Esophagus (tissue), 2 donors: ENCODE measurements at regions not wholly inside any gene's neighbourhood (a gene's known extent, or its start where the extent isn't known, plus 50 kb on each side); places are given as distances from the start of the nearest gene placed in this dataset.

ENCODE experiments used
- H3K27ac ChIP-seq, 2 donors: one replicate each; pipeline ENCODE4 v1.5.1; 2013; ENCODE audit warnings: low read depth in 2 of 2, mild to moderate bottlenecking in 2 of 2, inconsistent platforms in 1 of 2, low read length in 1 of 2, moderate library complexity in 1 of 2
- H3K27me3 ChIP-seq, 2 donors: one replicate each; pipeline ENCODE4 v1.6.1; 2013; ENCODE audit warnings: low read length in 2 of 2, control low read depth in 1 of 2, mild to moderate bottlenecking in 1 of 2; ENCODE audit not compliant: insufficient read depth in 2 of 2, control insufficient read depth in 1 of 2
- H3K36me3 ChIP-seq, 2 donors: one replicate each; pipeline ENCODE4 v1.6.1; 2013; ENCODE audit warnings: low read length in 1 of 2; ENCODE audit not compliant: control insufficient read depth in 2 of 2, insufficient read depth in 2 of 2
- H3K4me1 ChIP-seq, 2 donors: one replicate each; pipeline ENCODE4 v1.6.1; 2013; ENCODE audit warnings: low read length in 1 of 2; ENCODE audit not compliant: control insufficient read depth in 2 of 2, insufficient read depth in 2 of 2
- H3K4me3 ChIP-seq, 2 donors: one replicate each; pipeline ENCODE4 v1.5.1; 2013; ENCODE audit warnings: low read length in 2 of 2, mild to moderate bottlenecking in 2 of 2, low read depth in 1 of 2, moderate library complexity in 1 of 2
- H3K9me3 ChIP-seq, 2 donors: one replicate each; pipeline ENCODE4 v1.6.1; 2013; ENCODE audit warnings: mild to moderate bottlenecking in 2 of 2, low read depth in 1 of 2, low read length in 1 of 2, moderate library complexity in 1 of 2; ENCODE audit not compliant: control insufficient read depth in 2 of 2, insufficient read depth in 1 of 2
- WGBS, 2 donors: extraction: QIAGEN DNeasy Blood & Tissue Kit; methylation state at CpG; one replicate each; pipeline ENCODE4 v1.1.7; 2013; 5-methylcytosine and 5-hydroxymethylcytosine counted together
- donor health status: healthy with polysubstance abuse.
- donor health status: Bipolar disorder and iron deficiency.

DNA sequence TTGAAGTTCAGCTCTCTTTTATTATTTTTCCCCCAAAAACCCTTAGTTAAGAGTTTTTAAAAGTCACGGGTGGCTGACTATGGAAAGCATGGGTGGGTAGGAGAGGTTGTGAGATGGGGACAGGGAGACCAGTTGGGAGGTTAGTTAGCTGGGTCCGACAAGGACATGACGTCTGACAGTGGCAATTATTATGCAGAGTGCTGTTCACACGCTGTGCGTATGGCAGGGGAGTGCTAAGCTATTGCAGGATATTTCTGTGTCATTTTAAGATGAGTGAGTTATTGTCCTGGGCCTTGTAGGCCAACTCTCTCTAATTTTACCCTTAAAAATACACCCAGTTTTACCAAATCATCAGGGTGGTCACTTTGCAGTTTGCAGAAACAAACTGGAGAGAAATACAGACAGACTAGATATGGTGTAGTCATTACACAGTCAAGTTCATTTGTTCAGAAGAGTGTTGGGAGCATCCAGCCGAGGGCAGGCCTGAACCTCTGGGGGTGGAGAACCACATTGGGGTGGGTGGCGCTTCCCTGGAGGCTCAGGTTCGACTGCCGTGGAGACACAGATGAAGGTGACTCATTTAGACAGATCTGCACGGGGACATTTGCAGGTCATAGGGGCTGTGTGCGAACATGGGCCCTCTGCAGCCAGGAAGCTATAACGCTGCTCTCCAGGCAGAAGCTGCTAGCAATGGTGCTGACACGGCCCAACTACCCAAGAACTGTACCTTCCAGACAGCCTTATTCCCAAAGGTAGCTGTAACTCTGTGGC is 307.6 kb downstream of the QKI start:
- 88 to 89% methylated on average over 13 of the region's 13 CpGs for WGBS, 2 donors
- Histone ChIP-seq H3K4me3 (no peak overlapping the region), H3K36me3 (no peaks in the 10 kb centered on the region), H3K27me3 (no peaks in the 10 kb centered on the region), H3K9me3 (peaks cover 0 to 2% of the 10 kb centered on the region in 2 donors), H3K4me1 (no peaks in the 10 kb centered on the region), H3K27ac (no peak overlapping the region)

- Histone ChIP-seq H3K4me3 (no peak overlapping the region), H3K4me1 (no peaks in the 10 kb centered on the region), H3K27me3 (no peaks in the 10 kb centered on the region), H3K9me3 (peaks cover 0 to 2% of the 10 kb centered on the region in 2 donors), H3K36me3 (no peaks in the 10 kb centered on the region), H3K27ac (no peak overlapping the region)
- 74 to 88% methylated on average over 1 of the region's 1 CpG for WGBS, 2 donors
Measured at GRCh38 chr6:163721435-163721834, 306.9 kb downstream of the QKI start.

GRCh38 chr6:163720460-163721235 is 306.1 kb downstream of the QKI start:
- no peaks in the 10 kb centered on the region for H3K4me1 ChIP-seq
- peaks cover 0 to 2% of the 10 kb centered on the region in 2 donors for H3K9me3 ChIP-seq
- no peak overlapping the region for H3K4me3 ChIP-seq
- 54 to 58% methylated on average over 4 of the region's 4 CpGs for WGBS, 2 donors
- H3K27ac ChIP-seq: no peak overlapping the region
- H3K36me3 ChIP-seq: no peaks in the 10 kb centered on the region
- no peaks in the 10 kb centered on the region for H3K27me3 ChIP-seq

GRCh38 chr6:163720005-163720404 is 305.5 kb downstream of the QKI start:
- Histone ChIP-seq H3K27me3 (no peaks in the 10 kb centered on the region), H3K27ac (no peak overlapping the region), H3K36me3 (no peaks in the 10 kb centered on the region), H3K9me3 (peaks cover 0 to 2% of the 10 kb centered on the region in 2 donors), H3K4me3 (no peak overlapping the region), H3K4me1 (no peaks in the 10 kb centered on the region)
- WGBS, 2 donors: 42 to 47% methylated on average over 5 of the region's 5 CpGs

DNA sequence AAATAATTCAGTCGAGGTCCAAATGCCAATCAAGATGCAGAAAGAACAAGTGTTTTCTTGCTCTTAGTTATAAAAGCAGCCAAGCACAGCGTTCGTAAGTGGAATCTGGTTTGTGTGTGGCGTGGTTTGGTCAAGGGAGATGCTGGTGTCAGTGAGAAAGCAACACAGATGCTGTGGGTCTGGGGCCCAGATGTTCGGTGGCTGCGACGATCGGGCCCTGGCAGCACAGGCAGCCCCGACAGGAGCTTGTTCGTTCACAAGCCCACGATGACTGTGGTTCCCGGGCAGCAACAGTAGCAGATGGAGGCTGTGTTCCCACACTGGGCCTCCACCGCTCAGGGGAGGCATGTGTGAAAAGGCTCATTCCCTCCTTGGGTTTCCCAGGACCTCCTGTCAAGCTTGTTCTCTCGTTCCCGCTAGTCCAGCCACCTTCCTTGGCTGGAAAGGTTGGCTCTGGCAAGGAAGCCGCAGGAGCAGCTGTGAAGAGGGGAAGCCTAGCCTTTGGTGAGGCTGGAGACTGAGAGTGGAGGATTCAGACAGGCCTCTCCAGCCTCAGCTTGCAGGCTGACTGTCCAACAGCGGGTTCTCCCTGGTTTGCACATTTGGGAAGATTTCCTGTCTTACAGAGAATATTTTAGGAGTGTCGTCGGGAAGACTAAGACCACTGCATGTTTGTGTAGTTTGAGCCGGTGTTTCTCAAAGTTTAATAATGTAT is 304.7 kb downstream of the QKI start:
- 77 to 80% methylated on average over 20 of the region's 20 CpGs for WGBS, 2 donors

GRCh38 chr6:163718537-163718936 is 304.0 kb downstream of the QKI start:
- H3K27me3 ChIP-seq: no peaks in the 10 kb centered on the region
- no peak overlapping the region for H3K4me3 ChIP-seq
- H3K36me3 ChIP-seq: no peaks in the 10 kb centered on the region
- H3K4me1 ChIP-seq: no peaks in the 10 kb centered on the region
- peaks cover 0 to 2% of the 10 kb centered on the region in 2 donors for H3K9me3 ChIP-seq
- WGBS, 2 donors: 87 to 91% methylated on average over 2 of the region's 2 CpGs
- no peak overlapping the region for H3K27ac ChIP-seq

More for the DNA sequence above, 304.7 kb downstream of the QKI start:
- no peaks in the 10 kb centered on the region for H3K4me1 ChIP-seq
- no peak overlapping the region for H3K27ac ChIP-seq
- no peaks in the 10 kb centered on the region for H3K27me3 ChIP-seq
- H3K9me3 ChIP-seq: peaks cover 0 to 2% of the 10 kb centered on the region in 2 donors
- no peaks in the 10 kb centered on the region for H3K36me3 ChIP-seq
- H3K4me3 ChIP-seq: no peak overlapping the region

- H3K9me3 ChIP-seq: peaks cover 0 to 2% of the 10 kb centered on the region in 2 donors
- 86 to 93% methylated on average over 9 of the region's 9 CpGs for WGBS, 2 donors
- no peaks in the 10 kb centered on the region for H3K27me3 ChIP-seq
- no peak overlapping the region for H3K4me3 ChIP-seq
- no peak overlapping the region for H3K27ac ChIP-seq
- no peaks in the 10 kb centered on the region for H3K36me3 ChIP-seq
- no peaks in the 10 kb centered on the region for H3K4me1 ChIP-seq
Measured at GRCh38 chr6:163717106-163717764, 302.7 kb downstream of the QKI start.

DNA sequence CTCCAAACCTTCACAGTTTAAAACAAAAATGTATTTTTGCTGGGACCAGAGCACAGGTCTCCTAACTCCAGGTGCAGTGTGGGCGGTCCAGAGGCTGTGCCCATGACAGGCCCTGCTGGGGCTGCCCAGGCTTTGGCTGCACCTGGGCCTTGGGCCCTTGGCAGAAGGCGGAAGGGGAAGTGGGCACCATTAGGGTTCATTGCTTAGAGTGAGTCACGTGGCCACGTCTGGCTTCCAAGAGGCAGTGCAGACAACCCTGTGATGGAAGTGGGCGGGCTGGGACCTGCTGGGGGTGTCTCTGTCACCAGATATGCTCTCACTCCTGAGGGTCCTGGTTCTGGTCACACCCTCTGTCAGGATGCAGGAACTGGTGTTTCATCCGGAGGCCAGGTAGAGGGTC is 302.2 kb downstream of the QKI start:
- Histone ChIP-seq H3K36me3 (no peaks in the 10 kb centered on the region), H3K27me3 (no peaks in the 10 kb centered on the region), H3K4me1 (no peaks in the 10 kb centered on the region), H3K9me3 (peaks cover 0 to 2% of the 10 kb centered on the region in 2 donors), H3K27ac (no peak overlapping the region), H3K4me3 (no peak overlapping the region)
- 77 to 84% methylated on average over 6 of the region's 6 CpGs for WGBS, 2 donors

GRCh38 chr6:163715846-163716245 is 301.3 kb downstream of the QKI start:
- H3K4me3 ChIP-seq: no peak overlapping the region
- H3K36me3 ChIP-seq: no peaks in the 10 kb centered on the region
- no peaks in the 10 kb centered on the region for H3K4me1 ChIP-seq
- no peaks in the 10 kb centered on the region for H3K27me3 ChIP-seq
- peaks cover 0 to 2% of the 10 kb centered on the region in 2 donors for H3K9me3 ChIP-seq
- no peak overlapping the region for H3K27ac ChIP-seq
- 93 to 97% methylated on average over 7 of the region's 7 CpGs for WGBS, 2 donors
